ENCODE measurements at regions not wholly inside any gene's neighbourhood (a gene's known extent, or its start where the extent isn't known, plus 50 kb on each side); places are given as distances from the start of the nearest gene placed in this dataset.

- TF ChIP-seq CTCF (IDR thresholded peaks at IDR 0.05 in 4 of 5, conservative IDR thresholded peaks at IDR 0.05 in 1 of 5): no peak
- no peak for TF ChIP-seq POLR2A (IDR thresholded peaks at IDR 0.05)
These were observed 137.1 kb downstream of the ZNF365 start for GRCh38 chr10:62511238-62511637.

Data from gastrocnemius medialis (tissue), 4 donors.